ENCODE measurements at regions not wholly inside any gene's neighbourhood (a gene's known extent, or its start where the extent isn't known, plus 50 kb on each side); places are given as distances from the start of the nearest gene placed in this dataset.

DNA sequence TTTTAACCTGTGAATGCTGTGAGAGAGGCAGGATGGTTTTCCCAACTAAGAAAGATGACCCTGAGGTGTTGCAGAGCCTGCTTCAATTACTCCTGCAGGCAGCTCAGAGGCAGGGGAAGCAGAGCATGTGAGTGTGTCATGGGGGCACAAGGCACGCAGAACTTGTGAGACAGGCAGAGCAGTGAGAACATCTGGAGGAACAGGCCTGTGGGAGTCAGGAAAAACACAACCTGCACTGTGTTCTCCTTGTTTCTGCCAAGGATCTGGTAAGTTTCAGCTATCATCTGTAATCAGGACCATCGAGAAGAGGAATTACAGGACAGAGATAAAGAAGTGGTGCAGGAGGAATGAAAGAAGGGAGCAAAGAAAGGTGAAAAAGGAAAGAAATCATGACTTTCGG, 741.8 kb upstream of the INTU start:
- no peak for TF ChIP-seq POLR2A (IDR thresholded peaks at IDR 0.05; ENCODE audit: low read depth, low read length)
- TF ChIP-seq POLR2AphosphoS5 (IDR thresholded peaks at IDR 0.05; ENCODE audit: low read depth, low read length), result no peak
